ENCODE measurements at regions not wholly inside any gene's neighbourhood (a gene's known extent, or its start where the extent isn't known, plus 50 kb on each side); places are given as distances from the start of the nearest gene placed in this dataset.

DNA sequence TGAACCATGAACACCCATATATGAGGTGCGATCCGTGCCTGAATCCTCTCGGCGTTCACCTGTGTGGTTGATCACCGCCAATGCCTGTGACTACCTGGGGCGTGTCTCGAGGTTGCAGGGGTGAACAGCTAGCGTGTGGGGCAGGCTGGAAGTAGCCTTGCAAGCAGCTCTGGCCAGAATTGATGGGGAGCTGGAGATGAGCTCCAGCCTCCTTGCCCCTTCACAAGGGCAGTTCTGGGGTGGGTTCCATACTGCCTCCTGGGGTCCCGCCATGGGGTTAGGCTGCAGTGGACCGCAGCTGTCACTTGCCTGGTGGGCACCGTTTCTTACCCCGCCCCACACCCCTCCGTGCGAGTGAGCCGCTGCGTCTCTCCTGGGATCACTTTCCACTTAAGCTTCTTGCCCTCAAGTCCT, 154.5 kb upstream of the SOX1 start:
- no peak for DNase-seq

DNA sequence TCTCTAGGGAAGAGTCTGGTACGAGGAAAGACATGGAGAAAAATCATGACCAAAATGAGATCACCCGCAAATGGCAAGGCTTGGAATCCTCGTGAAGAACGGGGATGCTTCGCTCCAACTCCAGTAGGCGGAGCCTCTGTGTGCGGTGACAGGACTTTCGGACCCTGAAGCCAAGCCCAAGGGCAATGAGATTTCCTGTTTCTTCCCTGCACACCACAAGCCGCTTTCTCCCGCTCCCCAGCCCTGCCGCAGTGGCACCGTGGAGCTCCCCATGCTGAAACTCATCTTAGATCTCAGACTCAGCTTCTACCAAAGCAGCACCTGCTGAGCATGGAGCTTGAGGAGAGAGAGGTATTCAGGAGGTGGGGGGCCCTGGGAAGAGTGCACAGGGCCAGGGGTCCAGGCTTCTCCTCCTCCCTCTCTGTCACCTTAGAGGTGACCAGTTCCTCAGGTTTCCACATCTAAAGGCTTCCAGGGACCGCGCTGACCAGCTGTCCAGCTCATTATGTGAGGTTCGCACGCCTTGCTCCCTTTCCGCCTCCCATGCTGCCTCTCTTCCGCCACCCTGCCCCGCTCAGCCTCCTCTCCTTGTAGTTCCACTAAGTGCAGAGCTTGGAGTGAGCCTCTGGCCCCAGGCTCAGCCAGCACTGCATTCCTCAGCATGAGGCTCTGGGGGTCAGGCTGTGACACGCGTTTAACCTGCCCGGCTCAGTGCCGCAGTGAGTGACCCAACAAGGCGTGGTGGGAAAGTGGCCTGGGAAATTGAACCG, 153.8 kb upstream of the SOX1 start:
- no peak for DNase-seq

- no peak for DNase-seq
Measured at GRCh38 chr13:111913761-111914140, 153.2 kb upstream of the SOX1 start.

DNA sequence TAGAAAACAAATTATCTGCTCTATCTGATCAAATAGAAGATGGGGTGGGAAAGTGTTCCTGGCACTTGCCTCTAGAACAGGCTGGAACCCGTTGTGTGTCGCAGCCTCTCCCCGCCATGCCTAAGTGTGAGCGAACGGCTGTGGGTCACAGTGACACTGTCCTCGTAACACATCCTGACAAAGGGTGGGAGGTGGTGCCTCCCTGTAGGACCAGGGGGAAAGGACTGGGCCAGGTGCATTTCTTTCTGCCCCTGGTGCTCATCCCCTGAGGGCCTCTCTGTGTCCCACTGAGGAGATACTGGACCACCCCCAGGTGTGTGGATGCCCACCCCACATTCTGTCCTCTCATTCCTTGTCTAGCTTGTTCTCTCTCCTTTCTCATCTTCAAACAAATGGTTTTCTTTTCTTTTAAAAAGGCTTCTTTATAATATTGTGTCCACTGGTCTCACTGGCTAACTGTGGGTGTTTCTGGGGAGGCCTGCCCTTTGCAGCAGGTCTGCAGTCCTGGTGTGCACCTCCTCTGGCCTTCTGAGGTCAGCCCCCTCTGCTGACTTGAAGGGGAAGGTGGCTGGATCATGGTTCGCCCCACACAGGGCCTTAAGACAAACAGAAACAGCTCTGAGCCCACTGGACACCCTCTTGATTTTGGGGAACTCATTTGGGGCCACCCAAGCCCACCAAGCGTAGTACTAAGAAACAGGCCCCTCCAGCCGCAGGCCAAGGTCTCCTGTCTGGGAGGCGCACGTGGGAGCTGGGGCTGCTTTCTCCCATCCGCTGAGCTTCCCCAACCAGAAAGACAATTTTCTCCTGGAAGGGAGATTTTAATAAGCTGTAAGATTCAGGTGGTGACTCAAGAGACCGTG, 152.5 kb upstream of the SOX1 start:
- DNase-seq: no peak

GRCh38 chr13:111915104-111915551, 151.8 kb upstream of the SOX1 start:
- DNase-seq: no peak

- no peak for DNase-seq
Measured at GRCh38 chr13:111916201-111916600, 150.7 kb upstream of the SOX1 start.

- DNase-seq: no peak
Measured at GRCh38 chr13:111917086-111917485, 149.9 kb upstream of the SOX1 start.

DNA sequence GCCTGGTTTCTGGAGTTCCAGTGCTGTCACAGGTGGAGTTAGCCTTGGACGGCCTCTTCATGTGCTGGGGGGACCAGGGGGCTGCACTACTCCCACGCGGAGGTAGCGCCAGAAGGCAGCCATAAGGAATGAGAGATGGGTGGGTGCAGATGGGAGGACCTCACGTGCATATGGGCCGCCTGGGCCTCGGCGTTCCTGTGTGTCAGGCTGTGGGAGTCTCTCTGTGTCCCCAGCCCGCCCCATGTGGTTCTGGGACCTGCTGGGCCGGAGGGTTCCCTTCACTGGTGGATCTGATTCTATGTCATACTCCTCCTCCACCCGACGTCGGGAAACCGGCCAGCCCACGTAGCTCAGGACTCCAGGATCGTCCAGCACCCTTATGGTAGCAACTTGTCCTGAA, 149.0 kb upstream of the SOX1 start:
- no peak for DNase-seq

- no peak for DNase-seq
Measured at GRCh38 chr13:111919286-111919685, 147.7 kb upstream of the SOX1 start.

GRCh38 chr13:111919849-111920248, 147.1 kb upstream of the SOX1 start:
- no peak for DNase-seq

- DNase-seq: no peak
Measured at GRCh38 chr13:111920306-111920931, 146.5 kb upstream of the SOX1 start.

DNA sequence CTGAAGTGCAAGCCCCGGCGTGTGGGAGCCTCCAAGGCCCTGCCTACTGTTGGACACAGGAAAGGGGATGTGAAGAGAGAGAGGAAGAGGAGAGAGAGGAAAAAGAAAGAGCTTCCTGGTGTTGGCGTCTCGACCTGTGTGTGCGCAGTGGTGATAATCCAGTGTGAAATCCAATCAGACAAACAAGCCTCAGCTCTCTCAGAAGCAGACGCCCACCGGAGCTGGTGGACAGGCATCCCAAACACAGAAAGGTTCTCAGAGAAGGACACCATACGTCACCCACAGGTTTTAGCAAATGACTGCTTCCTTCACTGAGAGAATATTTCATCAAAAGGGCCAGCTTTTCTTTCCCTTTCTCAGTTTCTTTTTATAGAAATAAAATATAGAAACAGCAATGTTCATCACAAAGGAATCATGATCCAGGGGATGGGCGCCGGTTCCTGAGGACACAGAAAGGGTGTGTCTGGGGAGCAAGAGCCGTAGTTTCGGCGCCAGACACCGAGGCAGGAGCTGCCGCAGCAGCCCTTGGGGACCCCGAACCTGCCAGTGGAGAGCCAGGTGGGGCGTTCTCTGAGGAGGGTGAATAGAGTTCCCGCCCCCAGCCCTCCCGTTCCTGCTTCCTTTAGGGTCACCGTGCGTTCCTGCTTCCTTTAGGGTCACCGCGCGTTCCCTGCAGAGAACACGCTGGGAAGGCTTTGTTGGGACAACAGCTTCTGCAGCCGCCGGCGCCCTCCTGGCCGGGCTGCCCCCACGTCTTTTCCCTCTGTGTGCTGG, 145.8 kb upstream of the SOX1 start:
- DNase-seq: no peak

DNA sequence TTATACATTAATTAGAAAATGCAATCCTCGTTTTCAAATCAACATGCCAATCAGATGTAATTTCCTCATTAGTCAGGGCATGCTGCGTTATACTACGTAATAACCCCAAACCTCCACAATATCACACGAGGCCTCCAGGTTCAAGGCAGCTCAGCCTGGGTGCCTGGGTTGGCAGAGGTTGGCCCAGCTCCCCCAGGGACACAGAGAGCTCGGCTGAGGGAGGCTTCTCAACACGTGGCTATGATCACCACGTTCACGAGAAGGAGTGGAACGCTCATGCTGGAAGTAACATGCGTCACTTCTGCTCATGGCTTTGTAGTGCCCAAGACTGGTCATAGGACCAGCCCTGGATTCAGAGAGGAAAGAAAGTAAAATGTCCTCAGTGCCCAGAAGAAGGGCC, 144.9 kb upstream of the SOX1 start:
- no peak for DNase-seq

GRCh38 chr13:111923439-111923838, 143.5 kb upstream of the SOX1 start:
- no peak for DNase-seq

GRCh38 chr13:111923991-111924677, 142.8 kb upstream of the SOX1 start:
- DNase-seq: no peak

GRCh38 chr13:111924678-111925075, 142.3 kb upstream of the SOX1 start:
- no peak for DNase-seq

DNA sequence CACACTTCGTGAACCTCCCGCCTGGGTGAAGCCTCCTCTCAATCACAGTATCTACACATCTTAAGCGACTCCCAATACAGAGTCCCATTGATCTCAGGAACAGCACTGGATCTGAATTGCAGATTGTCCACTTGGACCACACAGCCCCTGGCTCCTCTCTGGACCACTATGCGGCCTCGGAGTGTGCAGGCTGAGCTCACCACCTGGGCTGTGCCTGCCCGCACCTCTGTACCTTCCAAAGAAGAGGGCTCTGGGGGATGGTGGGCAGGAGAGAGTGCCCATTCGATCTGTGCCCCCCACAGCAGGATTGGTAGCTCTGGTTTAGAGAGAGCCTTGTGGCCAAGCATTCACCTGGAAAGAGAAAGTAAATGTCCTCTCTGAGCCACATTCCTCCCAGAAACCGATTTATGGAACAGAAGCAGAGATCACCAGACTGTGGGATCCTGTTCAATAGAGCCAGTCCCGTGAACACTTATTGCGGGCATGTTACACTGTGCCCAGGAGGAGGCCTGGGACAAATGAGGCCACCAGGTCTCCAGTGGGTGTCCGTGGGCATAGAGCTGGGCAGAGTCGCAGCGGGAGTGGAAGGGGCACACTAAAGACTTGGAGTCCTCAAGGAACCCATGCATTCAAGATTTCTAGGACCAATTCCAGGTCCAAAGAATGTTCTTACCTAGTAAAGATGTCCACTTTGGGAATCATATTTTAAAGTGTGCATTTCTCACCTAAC, 141.6 kb upstream of the SOX1 start:
- no peak for DNase-seq

GRCh38 chr13:111926501-111927180, 140.3 kb upstream of the SOX1 start:
- DNase-seq: no peak

DNA sequence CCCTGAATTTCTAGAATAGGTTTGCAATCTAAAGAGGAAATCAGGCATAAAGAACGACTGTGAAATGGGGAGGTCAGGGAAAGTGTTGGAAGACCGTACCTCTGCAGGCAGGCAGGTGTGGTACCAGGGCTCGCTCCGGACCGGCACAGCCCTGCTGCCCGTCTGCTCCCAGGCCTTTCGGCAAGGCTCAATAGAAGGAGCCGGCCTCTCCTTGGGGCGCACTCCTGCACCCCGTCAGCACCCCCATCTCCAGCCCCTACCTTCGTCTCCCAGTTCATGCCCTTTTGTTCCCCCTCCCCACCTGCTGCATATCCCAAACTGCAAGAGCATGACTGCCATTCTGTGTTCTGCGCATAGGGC, 139.8 kb upstream of the SOX1 start:
- no peak for DNase-seq

DNA sequence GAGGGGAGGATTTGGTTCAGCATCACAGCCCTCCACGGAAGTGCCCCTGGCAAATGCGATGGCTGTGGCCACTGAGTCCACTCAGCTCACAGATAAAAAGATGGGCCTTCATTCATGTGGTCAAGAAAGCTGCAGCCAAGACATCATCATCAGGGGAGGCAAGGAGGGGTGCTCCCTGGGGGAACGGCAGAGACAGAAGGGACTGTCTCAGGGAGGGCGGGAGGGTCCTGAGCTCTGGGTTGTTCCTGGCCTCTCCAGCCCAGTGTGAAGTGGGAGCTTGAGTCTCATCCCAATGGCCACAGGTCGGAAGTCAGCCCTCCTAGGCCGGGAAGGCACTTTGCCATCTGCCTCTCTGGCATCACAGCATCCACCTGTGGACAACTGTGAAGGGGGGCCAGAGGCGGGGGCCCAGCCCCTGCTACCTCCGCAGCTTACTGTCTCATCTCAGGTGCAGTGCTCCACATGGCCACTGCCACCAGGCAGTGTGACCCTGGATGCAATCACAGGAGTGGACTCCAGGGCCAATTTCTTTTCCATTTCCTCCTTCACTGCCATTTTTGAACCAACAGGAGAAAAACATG, 137.8 kb upstream of the SOX1 start:
- DNase-seq: no peak
